Gastrocnemius medialis (tissue), 4 donors: ENCODE measurements at regions not wholly inside any gene's neighbourhood (a gene's known extent, or its start where the extent isn't known, plus 50 kb on each side); places are given as distances from the start of the nearest gene placed in this dataset.

Source experiments
- CTCF ChIP-seq, 5 experiments: fragments of 450-650 bp in 3 of 5; fragments of 200-600 bp in 2 of 5; sonication (generic) in 2 of 5; IDR thresholded peaks in 4 of 5; conservative IDR thresholded peaks in 1 of 5; 1 replicate in 4 of 5; 2 replicates in 1 of 5; pipeline ENCODE4 v1.5.1; 2016 to 2019; ENCODE audit warnings: antibody characterized with exemption in 5 of 5, mild to moderate bottlenecking in 3 of 5, moderate library complexity in 3 of 5
- POLR2A ChIP-seq, 2 donors: fragments of 450-650 bp; IDR thresholded peaks; one replicate each; pipeline ENCODE4 v1.6.1; 2017; ENCODE audit warnings: antibody characterized with exemption in 2 of 2, mild to moderate bottlenecking in 2 of 2, moderate library complexity in 2 of 2

- no peak for TF ChIP-seq POLR2A (IDR thresholded peaks at IDR 0.05)
- TF ChIP-seq CTCF (IDR thresholded peaks at IDR 0.05 in 4 of 5, conservative IDR thresholded peaks at IDR 0.05 in 1 of 5): no peak
Measured at GRCh38 chr4:130110770-130111169, 1014.8 kb downstream of the C4orf33 start.
